GM12878 (cell line): ENCODE measurements at regions not wholly inside any gene's neighbourhood (a gene's known extent, or its start where the extent isn't known, plus 50 kb on each side); places are given as distances from the start of the nearest gene placed in this dataset.

Experiments
- ATAC-seq: fragments of 200-7000 bp; cut with Tn5 transposase; 3 replicates; pipeline ENCODE4 v1.9.1; 2020; ENCODE audit warnings: mild to moderate bottlenecking, moderate library complexity
- BruUV-seq: library from RNA; stranded (reverse); fragments of 400-500 nt; replicated peaks from 2 replicates; lab custom pipeline; 2021; lab: Mats Ljungman, UMichigan
- CTCF ChIA-PET: fragments of 300-600 bp; sonication (Branson Sonifier 250); formaldehyde crosslinking; extraction: SDS; loops from one replicate; lab custom pipeline; 2021; ENCODE audit warnings: inconsistent platforms; lab: Yijun Ruan, JAX
- POLR2A ChIA-PET: fragments of 350-600 bp; formaldehyde crosslinking; extraction: SDS; loops from one replicate; lab custom pipeline; 2021; ENCODE audit warnings: inconsistent platforms; lab: Charles Lee
- RAD21 ChIA-PET: fragments of 300-600 bp; sonication (Branson Sonifier 250); formaldehyde crosslinking; loops from one replicate; lab custom pipeline; 2023; ENCODE audit warnings: antibody characterized with exemption; ENCODE audit not compliant: unreplicated experiment; lab: Charles Lee
- SMC1A ChIA-PET: fragments of 300-600 bp; sonication (Branson Sonifier 250); formaldehyde crosslinking; loops from one replicate; lab custom pipeline; 2023; ENCODE audit not compliant: unreplicated experiment, uncharacterized antibody; lab: Charles Lee
- DNase-seq: peaks from one replicate; pipeline ENCODE4 v3.0.0-alpha.2; 2011; ENCODE audit warnings: low read depth, low spot score
- FAIRE-seq: peaks from 3 replicates; lab custom pipeline; 2011; peaks lifted over from hg19 to GRCh38; lab: Jason Lieb, UNC
- H2AFZ ChIP-seq: 2 replicates; pipeline ENCODE4 v1.6.0; 2011; ENCODE audit warnings: low read depth, low read length, control low read depth; ENCODE audit not compliant: control insufficient read depth
- H3K27ac ChIP-seq: 2 replicates; pipeline ENCODE4 v1.5.1; 2011; ENCODE audit warnings: control low read depth; ENCODE audit not compliant: control insufficient read depth, insufficient read depth
- H3K27me3 ChIP-seq, 2 experiments: replicated peaks in 1 of 2; 2 replicates each; pipeline versions ENCODE4 v1.6.0 to v1.6.1; 2011; ENCODE audit warnings: low read length in 1 of 2; ENCODE audit not compliant: control insufficient read depth in 2 of 2, insufficient read depth in 2 of 2
- H3K36me3 ChIP-seq, 2 experiments: 2 replicates each; pipeline ENCODE4 v1.5.1; 2011; ENCODE audit warnings: low read length in 1 of 2; ENCODE audit not compliant: control insufficient read depth in 2 of 2, insufficient read depth in 2 of 2
- H3K4me1 ChIP-seq: 2 replicates; pipeline ENCODE4 v1.6.1; 2011; ENCODE audit warnings: mild to moderate bottlenecking, low read length, moderate library complexity, mixed read lengths; ENCODE audit not compliant: control insufficient read depth, insufficient read depth
- H3K4me2 ChIP-seq: 2 replicates; pipeline ENCODE4 v1.6.0; 2011; ENCODE audit warnings: control low read depth; ENCODE audit not compliant: control insufficient read depth, insufficient read depth
- H3K4me3 ChIP-seq: fragments of 200-600 bp; sonication (generic); 2 replicates; pipeline ENCODE4 v1.5.1; 2016
- H3K79me2 ChIP-seq: 2 replicates; pipeline ENCODE4 v1.6.0; 2011; ENCODE audit warnings: low read length; ENCODE audit not compliant: control insufficient read depth, insufficient read depth
- H3K9ac ChIP-seq: 2 replicates; pipeline ENCODE4 v1.8.0; 2011; ENCODE audit warnings: low read length, control low read depth, mixed read lengths; ENCODE audit not compliant: control insufficient read depth, insufficient read depth
- H3K9me3 ChIP-seq: replicated peaks from 3 replicates; pipeline ENCODE4 v1.5.1; 2011; ENCODE audit warnings: mild to moderate bottlenecking, low read length; ENCODE audit not compliant: control insufficient read depth, insufficient read depth
- H4K20me1 ChIP-seq: 2 replicates; pipeline ENCODE4 v1.6.0; 2011; ENCODE audit not compliant: control insufficient read depth, insufficient read depth
- BMI1 ChIP-seq: fragments of 450-650 bp; IDR thresholded peaks from 2 replicates; pipeline ENCODE4 v1.6.1; 2016; ENCODE audit warnings: mild to moderate bottlenecking, moderate library complexity, borderline replicate concordance
- CREM ChIP-seq: IDR thresholded peaks from 2 replicates; pipeline ENCODE4 v1.6.1; 2014; ENCODE audit warnings: antibody characterized with exemption, low read depth
- EGR1 ChIP-seq, 2 experiments: IDR thresholded peaks; 1 replicate in 1 of 2; 2 replicates in 1 of 2; pipeline ENCODE4 v1.6.1; 2011 to 2012; ENCODE audit warnings: low read depth in 2 of 2, low read length in 2 of 2, borderline replicate concordance in 1 of 2, mild to moderate bottlenecking in 1 of 2, moderate library complexity in 1 of 2
- HCFC1 ChIP-seq: fragments of 150-350 bp; IDR thresholded peaks from 2 replicates; pipeline ENCODE4 v1.6.1; 2014; ENCODE audit warnings: low read length
- JUND ChIP-seq: IDR thresholded peaks from 2 replicates; pipeline ENCODE4 v1.6.1; 2012; ENCODE audit warnings: low read depth, mild to moderate bottlenecking, low read length, improper control_type of control experiment, moderate library complexity
- MTA2 ChIP-seq: fragments of 450-650 bp; IDR thresholded peaks from 2 replicates; pipeline ENCODE4 v1.6.1; 2016; ENCODE audit warnings: low read depth, mild to moderate bottlenecking, moderate library complexity
- NRF1 ChIP-seq: conservative IDR thresholded peaks from 2 replicates; pipeline ENCODE4 v1.6.1; 2011; ENCODE audit warnings: mild to moderate bottlenecking, low read depth, low read length, improper control_type of control experiment
- PAX8 ChIP-seq: fragments of 450-650 bp; IDR thresholded peaks from 2 replicates; pipeline ENCODE4 v1.6.1; 2017; ENCODE audit warnings: mild to moderate bottlenecking, moderate library complexity
- RAD21 ChIP-seq: IDR thresholded peaks from 2 replicates; pipeline ENCODE4 v1.6.1; 2011; ENCODE audit warnings: mild to moderate bottlenecking, low read depth, low read length, moderate library complexity; ENCODE audit not compliant: insufficient read depth
- RELA ChIP-seq: fragments of 450-650 bp; IDR thresholded peaks from 2 replicates; pipeline ENCODE4 v1.8.0; 2014; ENCODE audit warnings: borderline replicate concordance; ENCODE audit not compliant: partially characterized antibody
- SKIL ChIP-seq: fragments of 450-650 bp; IDR thresholded peaks from 2 replicates; pipeline ENCODE4 v1.6.1; 2017; ENCODE audit warnings: mild to moderate bottlenecking, low read depth, inconsistent platforms; ENCODE audit not compliant: poor library complexity, severe bottlenecking
- SUPT20H ChIP-seq: IDR thresholded peaks from 2 replicates; pipeline ENCODE4 v1.6.1; 2011; ENCODE audit warnings: low read depth, mild to moderate bottlenecking, low read length, moderate library complexity, borderline replicate concordance; ENCODE audit not compliant: control insufficient read depth
- USF2 ChIP-seq: IDR thresholded peaks from 2 replicates; pipeline ENCODE4 v1.6.1; 2011; ENCODE audit warnings: low read depth, low read length, improper control_type of control experiment, borderline replicate concordance
- WGBS: methylation state at CpG from one replicate; pipeline ENCODE4 v1.1.6; 2016; ENCODE audit warnings: low lambda C conversion rate; ENCODE audit not compliant: insufficient replicate concordance, insufficient coverage; ENCODE audit errors: missing lambda C conversion rate; 5-methylcytosine and 5-hydroxymethylcytosine counted together
- in situ Hi-C: fragments of 300-500 bp; cut with MboI; formaldehyde crosslinking; loops from 9 replicates; pipeline ENCODE4 v1.14.3; 2018; ENCODE audit warnings: mixed read lengths
- intact Hi-C: fragments of 100-400 bp; cut with micrococcal nuclease; formaldehyde crosslinking; loops from one replicate; pipeline ENCODE4 v1.14.2; 2022; ENCODE audit not compliant: unreplicated experiment

- H3K9me3 ChIP-seq: no peaks in the 10 kb centered on the region
- no peaks in the 10 kb centered on the region for H3K36me3 ChIP-seq
- H3K4me1 ChIP-seq: peaks cover 11% of the 10 kb centered on the region
- H3K79me2 ChIP-seq: no peaks in the 10 kb centered on the region
- ChIA-PET SMC1A (interaction anchor here (0.7 to 1.6 kb wide), 8 partner anchors 11 to 611 kb away, joined by 3 to 5 read pairs (median 3); no protein-coding TSS in a partner anchor), POLR2A (no interaction called here), CTCF (interaction anchor here (1.1 to 2.2 kb wide), 5 partner anchors 8 to 515 kb away, joined by 3 to 9 read pairs (median 5); no protein-coding TSS in a partner anchor), RAD21 (interaction anchor here (1.6 kb wide), 1 partner anchor 75 kb away, joined by 3 read pairs; no protein-coding TSS in a partner anchor)
- ATAC-seq (no peak), FAIRE-seq (no peak), DNase-seq (no peak)
- no peaks in the 10 kb centered on the region for H4K20me1 ChIP-seq
- no peak overlapping the region for H2AFZ ChIP-seq
- 36% methylated on average over 9 of the region's 9 CpGs for WGBS
- in situ Hi-C loops: loop anchor here (10.0 kb wide), 1 partner anchor 886 kb away; no protein-coding TSS in a partner anchor
- intact Hi-C loops: loop anchor here (10.0 kb wide), 1 partner anchor 186 kb away; no protein-coding TSS in a partner anchor
- H3K27ac ChIP-seq: no peak overlapping the region
- no peak overlapping the region for H3K9ac ChIP-seq
- H3K4me3 ChIP-seq: no peak overlapping the region
- H3K27me3 ChIP-seq: no peaks in the 10 kb centered on the region
- H3K4me2 ChIP-seq: no peak overlapping the region
- TF ChIP-seq RAD21 (no peak), RELA (no peak), CREM (no peak), MTA2 (no peak), SUPT20H (no peak), USF2 (no peak), HCFC1 (no peak), JUND (no peak), EGR1 (IDR thresholded peaks at IDR 0.05; ENCODE audit: borderline replicate concordance in 1 of 2, low read depth in 2 of 2, low read length in 2 of 2) (no peak), NRF1 (no peak), SKIL (no peak), BMI1 (no peak), PAX8 (no peak)
- no TSS peak for BruUV-seq
Measured at GRCh38 chr6:6728169-6728941, 139.8 kb downstream of the LY86 start.
